GM10248 (cell line): ENCODE measurements at regions not wholly inside any gene's neighbourhood (a gene's known extent, or its start where the extent isn't known, plus 50 kb on each side); places are given as distances from the start of the nearest gene placed in this dataset.

ENCODE experiments used
- CTCF ChIA-PET: fragments of 300-600 bp; sonication (Branson Sonifier 250); formaldehyde crosslinking; extraction: SDS; loops from one replicate; lab custom pipeline; 2021; ENCODE audit warnings: antibody characterized with exemption; lab: Yijun Ruan, JAX
- POLR2A ChIA-PET: fragments of 350-650 bp; sonication (Branson Sonifier 250); formaldehyde crosslinking; extraction: SDS; loops from one replicate; lab custom pipeline; 2020; ENCODE audit warnings: antibody characterized with exemption; lab: Yijun Ruan, JAX
- DNase-seq: peaks from one replicate; pipeline ENCODE4 v3.0.0; 2012; ENCODE audit errors: extremely low spot score
- CTCF ChIP-seq: IDR thresholded peaks from 2 replicates; pipeline ENCODE4 v1.5.1; 2012; ENCODE audit warnings: mild to moderate bottlenecking, low read depth; ENCODE audit errors: extremely low read depth, missing control alignments, control extremely low read depth

GRCh38 chr3:82413171-82413570 lies 651.7 kb upstream of the GBE1 start:
- no peak for TF ChIP-seq CTCF
- POLR2A ChIA-PET: no interaction called here
- no peak for DNase-seq
- CTCF ChIA-PET: no interaction called here

DNA sequence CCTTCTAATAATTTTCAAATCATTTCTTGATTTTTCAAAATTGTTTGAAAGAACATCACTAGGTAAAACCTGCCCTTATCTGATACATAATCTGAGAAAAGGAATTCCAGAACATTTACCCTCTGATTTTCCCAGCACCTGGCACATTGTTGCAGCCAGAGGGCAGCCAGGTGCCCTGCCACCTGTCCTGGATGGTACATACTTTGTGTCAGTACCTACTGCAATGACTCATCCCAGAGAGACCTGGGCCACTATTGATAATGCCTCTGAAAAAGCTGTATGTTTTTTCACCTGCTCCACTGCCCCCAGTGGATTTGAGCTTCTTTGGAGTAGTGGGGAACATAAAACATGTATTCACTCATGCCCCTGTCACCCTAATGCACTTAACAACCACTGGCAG lies 648.9 kb upstream of the GBE1 start:
- ChIA-PET POLR2A (no interaction called here), CTCF (no interaction called here)
- DNase-seq: no peak
- no peak for TF ChIP-seq CTCF

GRCh38 chr3:82409842-82410241 lies 648.4 kb upstream of the GBE1 start:
- ChIA-PET CTCF (interaction anchor here (0.7 kb wide), 1 partner anchor 26 kb away, joined by 3 read pairs; no protein-coding TSS in a partner anchor), POLR2A (no interaction called here)
- TF ChIP-seq CTCF: no peak
- DNase-seq: no peak

DNA sequence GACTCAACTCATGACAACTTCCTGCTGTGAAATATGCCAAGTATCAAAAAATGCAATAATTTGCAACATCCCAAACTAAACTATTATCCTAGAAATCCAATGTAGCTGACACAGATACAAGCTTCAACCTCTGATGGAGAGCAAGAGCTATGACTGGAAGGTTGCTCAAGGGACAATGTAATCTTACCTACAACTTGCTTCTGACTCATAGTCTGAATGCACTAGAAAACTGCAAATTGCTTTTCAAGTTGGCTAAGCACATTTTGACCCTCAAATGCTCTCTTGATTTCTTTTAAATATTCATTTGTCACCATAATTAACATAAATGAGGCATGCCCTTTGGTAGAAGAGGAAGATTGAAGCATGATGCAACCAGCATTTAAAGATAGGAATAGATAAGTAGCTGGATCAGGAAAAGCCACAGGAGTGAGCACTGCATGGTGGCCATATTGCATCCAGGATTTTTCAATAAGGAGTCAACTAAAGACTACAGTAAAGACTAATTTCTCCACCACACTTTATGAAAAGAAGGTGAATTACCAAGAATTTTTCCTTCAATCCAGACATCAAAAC lies 630.8 kb upstream of the GBE1 start:
- no peak for TF ChIP-seq CTCF
- no peak for DNase-seq
- ChIA-PET CTCF (interaction anchor here (1.0 to 1.5 kb wide), 3 partner anchors 16 to 98 kb away, joined by 3 to 4 read pairs (median 3); no protein-coding TSS in a partner anchor), POLR2A (no interaction called here)

DNA sequence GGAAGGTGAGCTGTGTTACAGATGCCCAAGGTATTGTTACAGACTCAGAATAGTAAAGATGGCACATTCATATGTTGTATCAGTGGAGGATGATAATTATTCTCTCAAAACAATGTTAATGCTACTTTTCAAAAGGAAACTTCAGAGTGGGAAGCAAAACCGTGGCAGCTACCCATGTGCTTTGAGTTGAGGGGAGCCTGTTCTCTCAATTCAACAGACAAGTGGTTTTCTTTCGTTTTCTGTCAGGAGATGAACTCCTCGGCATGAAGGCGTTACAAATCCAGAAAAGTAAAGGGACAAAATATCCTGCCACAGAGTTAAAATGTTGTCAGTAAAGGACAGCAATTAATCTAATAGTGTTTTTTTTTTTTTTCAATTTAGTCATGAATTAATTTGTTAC lies 629.4 kb upstream of the GBE1 start:
- ChIA-PET POLR2A (no interaction called here), CTCF (interaction anchor here (0.9 to 1.5 kb wide), 2 partner anchors 18 to 248 kb away, joined by 3 to 4 read pairs; no protein-coding TSS in a partner anchor)
- no peak for TF ChIP-seq CTCF
- no peak for DNase-seq

GRCh38 chr3:82386647-82387046 lies 625.2 kb upstream of the GBE1 start:
- no peak for DNase-seq
- no peak for TF ChIP-seq CTCF
- CTCF ChIA-PET: no interaction called here
- POLR2A ChIA-PET: no interaction called here
